MM.1S (cell line): ENCODE measurements at regions not wholly inside any gene's neighbourhood (a gene's known extent, or its start where the extent isn't known, plus 50 kb on each side); places are given as distances from the start of the nearest gene placed in this dataset.

Experiments
- EZH2 ChIP-seq: fragments of 300-600 bp; sonication (generic); optimal IDR thresholded peaks from 2 replicates; pipeline ENCODE3; 2017; ENCODE audit warnings: low read depth, mild to moderate bottlenecking, antibody characterized with exemption, low read length, mixed read lengths
- EZH2phosphoT487 ChIP-seq: fragments of 300-600 bp; sonication (generic); IDR thresholded peaks from 2 replicates; pipeline ENCODE4 v1.6.1; 2018; ENCODE audit warnings: antibody characterized with exemption, low read length
- TF ChIP-seq, protein P1 (sequence below): fragments of 300-600 bp; sonication (generic); IDR thresholded peaks from 2 replicates; pipeline ENCODE4 v1.5.1; 2016; ENCODE audit warnings: antibody characterized with exemption, low read length, mixed read lengths

DNA sequence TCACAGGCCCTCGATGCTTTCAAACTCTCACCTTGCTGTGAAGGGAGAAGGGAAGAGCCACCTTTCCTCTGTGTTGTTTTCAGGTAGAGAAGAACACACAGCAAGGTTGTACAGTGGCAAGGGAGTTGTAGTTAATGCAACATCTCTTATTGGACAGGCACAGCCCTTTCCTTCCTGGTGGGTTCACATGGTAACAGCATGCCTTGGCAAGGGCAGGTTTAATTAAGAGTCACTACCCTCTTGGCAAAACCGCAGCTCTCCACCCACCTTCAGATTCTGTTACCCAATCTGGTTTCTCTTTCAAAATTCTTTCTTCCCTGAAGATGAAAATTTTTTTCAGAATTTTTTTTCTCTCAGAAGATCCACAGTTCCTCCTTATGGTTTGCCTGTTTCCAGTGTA, 253.1 kb downstream of the TLR4 start:
- TF ChIP-seq EZH2 (no peak), EZH2phosphoT487 (no peak)
- TF ChIP-seq, protein P1, sequence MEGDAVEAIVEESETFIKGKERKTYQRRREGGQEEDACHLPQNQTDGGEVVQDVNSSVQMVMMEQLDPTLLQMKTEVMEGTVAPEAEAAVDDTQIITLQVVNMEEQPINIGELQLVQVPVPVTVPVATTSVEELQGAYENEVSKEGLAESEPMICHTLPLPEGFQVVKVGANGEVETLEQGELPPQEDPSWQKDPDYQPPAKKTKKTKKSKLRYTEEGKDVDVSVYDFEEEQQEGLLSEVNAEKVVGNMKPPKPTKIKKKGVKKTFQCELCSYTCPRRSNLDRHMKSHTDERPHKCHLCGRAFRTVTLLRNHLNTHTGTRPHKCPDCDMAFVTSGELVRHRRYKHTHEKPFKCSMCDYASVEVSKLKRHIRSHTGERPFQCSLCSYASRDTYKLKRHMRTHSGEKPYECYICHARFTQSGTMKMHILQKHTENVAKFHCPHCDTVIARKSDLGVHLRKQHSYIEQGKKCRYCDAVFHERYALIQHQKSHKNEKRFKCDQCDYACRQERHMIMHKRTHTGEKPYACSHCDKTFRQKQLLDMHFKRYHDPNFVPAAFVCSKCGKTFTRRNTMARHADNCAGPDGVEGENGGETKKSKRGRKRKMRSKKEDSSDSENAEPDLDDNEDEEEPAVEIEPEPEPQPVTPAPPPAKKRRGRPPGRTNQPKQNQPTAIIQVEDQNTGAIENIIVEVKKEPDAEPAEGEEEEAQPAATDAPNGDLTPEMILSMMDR = no peak
